CD14-positive monocyte (primary cell): ENCODE measurements at regions not wholly inside any gene's neighbourhood (a gene's known extent, or its start where the extent isn't known, plus 50 kb on each side); places are given as distances from the start of the nearest gene placed in this dataset.
A peak's percentile ranks its signal among the peaks of the same experiment; 100 is the strongest.

ENCODE experiments used
- DNase-seq, 3 donors: peaks; one replicate each; pipeline ENCODE4 v3.0.0-alpha.2; 2011 to 2022
- H2AFZ ChIP-seq: 2 replicates; pipeline ENCODE4 v1.6.0; 2012; ENCODE audit warnings: mild to moderate bottlenecking, low read depth, low read length, inconsistent platforms; ENCODE audit not compliant: insufficient read depth, poor library complexity, severe bottlenecking
- H3K27ac ChIP-seq, 2 donors: 1 replicate in 1 of 2; 2 replicates in 1 of 2; pipeline ENCODE4 v1.5.1; 2012 to 2013; ENCODE audit warnings: low read length in 2 of 2, control low read depth in 1 of 2, inconsistent platforms in 1 of 2, low read depth in 1 of 2, mild to moderate bottlenecking in 1 of 2
- H3K27me3 ChIP-seq, 2 donors: one replicate each; pipeline versions ENCODE4 v1.6.0 to v1.6.1; 2011 to 2013; ENCODE audit warnings: low read length in 2 of 2; ENCODE audit not compliant: control insufficient read depth in 2 of 2, insufficient read depth in 2 of 2
- H3K36me3 ChIP-seq, 2 donors: replicated peaks in 1 of 2; 1 replicate in 1 of 2; 2 replicates in 1 of 2; pipeline versions ENCODE4 v1.5.1 to v1.6.1; 2012 to 2013; ENCODE audit warnings: low read length in 2 of 2, control low read depth in 1 of 2, inconsistent platforms in 1 of 2, mild to moderate bottlenecking in 1 of 2; ENCODE audit not compliant: insufficient read depth in 2 of 2, control insufficient read depth in 1 of 2
- H3K4me1 ChIP-seq, 2 donors: 1 replicate in 1 of 2; 2 replicates in 1 of 2; pipeline versions ENCODE4 v1.5.1 to v1.6.1; 2012 to 2013; ENCODE audit warnings: low read length in 2 of 2, control low read depth in 1 of 2, inconsistent platforms in 1 of 2, mild to moderate bottlenecking in 1 of 2, moderate library complexity in 1 of 2; ENCODE audit not compliant: insufficient read depth in 2 of 2, control insufficient read depth in 1 of 2
- H3K4me2 ChIP-seq: replicated peaks from 2 replicates; pipeline ENCODE3; 2012; ENCODE audit warnings: low read length, moderate library complexity, mild to moderate bottlenecking; ENCODE audit not compliant: poor library complexity, severe bottlenecking; ENCODE audit errors: extremely low read depth
- H3K4me3 ChIP-seq, 3 experiments: fragments of 200-600 bp in 1 of 3; sonication (generic) in 1 of 3; replicated peaks in 1 of 3; 1 replicate in 2 of 3; 2 replicates in 1 of 3; pipeline ENCODE4 v1.5.1; 2011 to 2013; ENCODE audit warnings: low read length in 3 of 3, mild to moderate bottlenecking in 3 of 3, control low read depth in 2 of 3, low read depth in 2 of 3, inconsistent platforms in 1 of 3, moderate library complexity in 1 of 3
- H3K79me2 ChIP-seq: 2 replicates; pipeline ENCODE4 v1.6.0; 2012; ENCODE audit warnings: mild to moderate bottlenecking, control low read depth, inconsistent platforms, low read length, moderate library complexity; ENCODE audit not compliant: insufficient read depth
- H3K9ac ChIP-seq: 2 replicates; pipeline ENCODE4 v1.6.0; 2017; ENCODE audit warnings: low read length, mild to moderate bottlenecking; ENCODE audit not compliant: insufficient read depth, poor library complexity, severe bottlenecking
- H3K9me3 ChIP-seq, 2 donors: replicated peaks in 1 of 2; 1 replicate in 1 of 2; 2 replicates in 1 of 2; pipeline versions ENCODE4 v1.5.1 to v1.6.1; 2012 to 2013; ENCODE audit warnings: low read length in 2 of 2, control low read depth in 1 of 2; ENCODE audit not compliant: control insufficient read depth in 1 of 2, insufficient read depth in 1 of 2
- H4K20me1 ChIP-seq: 2 replicates; pipeline ENCODE4 v1.6.0; 2012; ENCODE audit warnings: mild to moderate bottlenecking, low read length, control low read depth, moderate library complexity; ENCODE audit not compliant: insufficient read depth
- H3K27ac Mint-ChIP-seq, 7 donors: one replicate each; pipeline ENCODE4 v1.8.0; 2020; ENCODE audit warnings: mild to moderate bottlenecking in 7 of 7, mixed read lengths in 7 of 7, moderate library complexity in 6 of 7, inconsistent platforms in 2 of 7
- H3K27me3 Mint-ChIP-seq, 3 donors: one replicate each; pipeline ENCODE4 v1.8.0; 2021 to 2022; ENCODE audit warnings: low read depth in 3 of 3, mild to moderate bottlenecking in 3 of 3, mixed read lengths in 3 of 3, moderate library complexity in 3 of 3, inconsistent platforms in 1 of 3
- H3K36me3 Mint-ChIP-seq, 2 donors: one replicate each; pipeline ENCODE4 v1.8.0; 2020; ENCODE audit warnings: mixed read lengths in 2 of 2, inconsistent platforms in 1 of 2, mild to moderate bottlenecking in 1 of 2
- H3K4me1 Mint-ChIP-seq: one replicate; pipeline ENCODE4 v1.8.0; 2020; ENCODE audit warnings: mild to moderate bottlenecking, mixed read lengths
- H3K4me3 Mint-ChIP-seq, 2 donors: one replicate each; pipeline ENCODE4 v1.8.0; 2020; ENCODE audit warnings: mild to moderate bottlenecking in 2 of 2, mixed read lengths in 2 of 2, moderate library complexity in 1 of 2
- H3K9me3 Mint-ChIP-seq, 7 donors: one replicate each; pipeline ENCODE4 v1.8.0; 2020 to 2022; ENCODE audit warnings: mixed read lengths in 7 of 7, mild to moderate bottlenecking in 6 of 7, moderate library complexity in 6 of 7, inconsistent platforms in 2 of 7
- CTCF ChIP-seq: fragments of 200-600 bp; IDR thresholded peaks from one replicate; pipeline ENCODE4 v1.8.0; 2022; ENCODE audit warnings: antibody characterized with exemption, mild to moderate bottlenecking
- WGBS: methylation state at CpG from one replicate; pipeline ENCODE4 v1.1.5; 2013; ENCODE audit warnings: missing lambda C conversion rate; ENCODE audit not compliant: insufficient coverage; 5-methylcytosine and 5-hydroxymethylcytosine counted together
- intact Hi-C, 2 donors: fragments of 100-400 bp; cut with micrococcal nuclease; formaldehyde crosslinking; loops; one replicate each; pipeline versions ENCODE4 v1.15.0 to v1.15.1; 2023

- no peak overlapping the region for H2AFZ ChIP-seq
- H3K4me3 ChIP-seq = no peak overlapping the region
- H3K27me3 ChIP-seq = no peaks in the 10 kb centered on the region
- Mint-ChIP-seq H3K36me3 (no peaks in the 10 kb centered on the region), H3K9me3 (peaks cover 0 to 7% (median 2%) of the 10 kb centered on the region in 7 donors), H3K4me1 (no peaks in the 10 kb centered on the region), H3K27me3 (peaks cover 0 to 4% (median 2%) of the 10 kb centered on the region in 3 donors), H3K27ac (no peak overlapping the region), H3K4me3 (no peak overlapping the region)
- TF ChIP-seq CTCF = no peak
- no peaks in the 10 kb centered on the region for H3K36me3 ChIP-seq
- no peaks in the 10 kb centered on the region for H3K4me1 ChIP-seq
- intact Hi-C loops = no loop called here
- no peaks in the 10 kb centered on the region for H3K79me2 ChIP-seq
- no peak overlapping the region for H3K4me2 ChIP-seq
- no peaks in the 10 kb centered on the region for H4K20me1 ChIP-seq
- H3K27ac ChIP-seq = no peak overlapping the region
- no peak for DNase-seq
- no peak overlapping the region for H3K9ac ChIP-seq
- no CpG with 5 or more reads among the region's 1 CpG for WGBS
- no peaks in the 10 kb centered on the region for H3K9me3 ChIP-seq
These were observed 101.6 kb downstream of the ARL6IP6 start for GRCh38 chr2:152820048-152820447.

GRCh38 chr2:152815634-152816257 is 97.3 kb downstream of the ARL6IP6 start:
- no CpG with 5 or more reads among the region's 3 CpGs for WGBS
- Histone ChIP-seq H3K9ac (no peak overlapping the region), H3K4me1 (no peaks in the 10 kb centered on the region), H4K20me1 (no peaks in the 10 kb centered on the region), H3K4me3 (no peak overlapping the region), H3K27ac (no peak overlapping the region), H3K79me2 (no peaks in the 10 kb centered on the region), H3K36me3 (no peaks in the 10 kb centered on the region), H3K9me3 (peaks cover 18 to 19% of the 10 kb centered on the region in 2 donors), H2AFZ (no peak overlapping the region), H3K4me2 (no peak overlapping the region), H3K27me3 (no peaks in the 10 kb centered on the region)
- Mint-ChIP-seq H3K36me3 (no peaks in the 10 kb centered on the region), H3K27ac (peak overlapping the region in 1 of 7 donors; percentile 28), H3K4me1 (no peaks in the 10 kb centered on the region), H3K27me3 (peaks cover 0 to 1% (median 0%) of the 10 kb centered on the region in 3 donors), H3K9me3 (peaks cover 11 to 25% (median 19%) of the 10 kb centered on the region in 7 donors), H3K4me3 (no peak overlapping the region)
- intact Hi-C loops = no loop called here
- TF ChIP-seq CTCF = no peak
- DNase-seq = no peak
